Neuronal stem cell (in vitro differentiated cells): ENCODE measurements at regions not wholly inside any gene's neighbourhood (a gene's known extent, or its start where the extent isn't known, plus 50 kb on each side); places are given as distances from the start of the nearest gene placed in this dataset.
"Not testable (repeated sequence)": the region's sequence is repeated elsewhere in the genome, so short reads cannot be mapped to it uniquely, and the experiment has no call there.

ENCODE experiments used
- DNase-seq: peaks from one replicate; pipeline ENCODE4 v3.0.0-alpha.2; 2013; ENCODE audit warnings: low spot score
- H2AFZ ChIP-seq: one replicate; pipeline ENCODE4 v1.6.1; 2013; ENCODE audit warnings: mild to moderate bottlenecking, low read length, inconsistent platforms
- H2AK5ac ChIP-seq: 2 replicates; pipeline ENCODE4 v1.6.1; 2013; ENCODE audit warnings: low read depth, mild to moderate bottlenecking, inconsistent platforms, low read length, moderate library complexity, mixed read lengths
- H2BK120ac ChIP-seq: 2 replicates; pipeline ENCODE4 v1.6.1; 2013; ENCODE audit warnings: low read depth, mild to moderate bottlenecking, inconsistent platforms, low read length, moderate library complexity, mixed read lengths
- H2BK12ac ChIP-seq: one replicate; pipeline ENCODE4 v1.6.1; 2013; ENCODE audit warnings: low read length, inconsistent platforms
- H2BK15ac ChIP-seq: 2 replicates; pipeline ENCODE4 v1.6.1; 2013; ENCODE audit warnings: mild to moderate bottlenecking, low read length, inconsistent platforms, mixed read lengths
- H2BK5ac ChIP-seq: one replicate; pipeline ENCODE4 v1.6.1; 2013; ENCODE audit warnings: inconsistent platforms, mild to moderate bottlenecking, low read length, moderate library complexity
- H3K14ac ChIP-seq: one replicate; pipeline ENCODE4 v1.6.1; 2013; ENCODE audit warnings: low read length, inconsistent platforms
- H3K18ac ChIP-seq: 2 replicates; pipeline ENCODE4 v1.6.1; 2013; ENCODE audit warnings: low read length, inconsistent platforms
- H3K23ac ChIP-seq: 2 replicates; pipeline ENCODE4 v1.6.1; 2013; ENCODE audit warnings: low read depth, mild to moderate bottlenecking, mixed read lengths, low read length, inconsistent platforms; ENCODE audit not compliant: poor library complexity
- H3K27ac ChIP-seq: replicated peaks from 3 replicates; pipeline ENCODE4 v1.5.1; 2013; ENCODE audit warnings: low read length, inconsistent platforms
- H3K27me3 ChIP-seq, 3 experiments: 2 replicates each; pipeline ENCODE4 v1.6.1; 2013; ENCODE audit warnings: low read length in 3 of 3, mild to moderate bottlenecking in 2 of 3, inconsistent platforms in 1 of 3, low read depth in 1 of 3, mixed read lengths in 1 of 3, moderate library complexity in 1 of 3; ENCODE audit not compliant: control insufficient read depth in 3 of 3, insufficient read depth in 3 of 3
- H3K36me3 ChIP-seq, 2 donors: replicated peaks in 1 of 2; 2 replicates each; pipeline ENCODE4 v1.6.1; 2013; ENCODE audit warnings: low read length in 2 of 2; ENCODE audit not compliant: control insufficient read depth in 2 of 2, insufficient read depth in 2 of 2
- H3K4ac ChIP-seq: 2 replicates; pipeline ENCODE4 v1.6.1; 2013; ENCODE audit warnings: inconsistent platforms, mild to moderate bottlenecking, low read length, moderate library complexity
- H3K4me1 ChIP-seq, 2 donors: 1 replicate in 1 of 2; 2 replicates in 1 of 2; pipeline ENCODE4 v1.6.1; 2013; ENCODE audit warnings: low read length in 2 of 2, low read depth in 1 of 2; ENCODE audit not compliant: control insufficient read depth in 2 of 2, insufficient read depth in 1 of 2
- H3K4me2 ChIP-seq: one replicate; pipeline ENCODE4 v1.6.1; 2013; ENCODE audit warnings: mild to moderate bottlenecking, low read length, inconsistent platforms; ENCODE audit not compliant: insufficient read depth, poor library complexity, severe bottlenecking
- H3K4me3 ChIP-seq, 2 donors: 2 replicates each; pipeline ENCODE4 v1.5.1; 2013; ENCODE audit warnings: low read length in 2 of 2, mild to moderate bottlenecking in 2 of 2, inconsistent platforms in 1 of 2, moderate library complexity in 1 of 2
- H3K79me1 ChIP-seq: one replicate; pipeline ENCODE4 v1.6.1; 2013; ENCODE audit warnings: low read depth, mild to moderate bottlenecking, inconsistent platforms, low read length, moderate library complexity
- H3K9ac ChIP-seq: one replicate; pipeline ENCODE4 v1.6.1; 2013; ENCODE audit warnings: mild to moderate bottlenecking, low read depth, low read length, inconsistent platforms; ENCODE audit not compliant: poor library complexity
- H3K9me3 ChIP-seq, 2 donors: replicated peaks in 1 of 2; 2 replicates each; pipeline versions ENCODE3 to v1.6.1; 2013; ENCODE audit warnings: low read length in 2 of 2, mild to moderate bottlenecking in 2 of 2, inconsistent platforms in 1 of 2, low read depth in 1 of 2, mixed read lengths in 1 of 2, moderate library complexity in 1 of 2; ENCODE audit not compliant: control insufficient read depth in 2 of 2, insufficient read depth in 1 of 2
- H4K8ac ChIP-seq: one replicate; pipeline ENCODE4 v1.6.1; 2013; ENCODE audit warnings: low read depth, mild to moderate bottlenecking, inconsistent platforms, low read length, moderate library complexity
- H4K91ac ChIP-seq: one replicate; pipeline ENCODE4 v1.6.1; 2013; ENCODE audit warnings: low read length, low read depth, mild to moderate bottlenecking, inconsistent platforms; ENCODE audit not compliant: poor library complexity
- WGBS, 2 donors: extraction: QIAGEN DNeasy Blood & Tissue Kit; methylation state at CpG; one replicate each; pipeline ENCODE4 v1.1.7; 2013; ENCODE audit warnings: missing lambda C conversion rate in 2 of 2, mixed read lengths in 1 of 2; ENCODE audit not compliant: insufficient read length in 2 of 2, insufficient replicate concordance in 1 of 2; ENCODE audit errors: extremely low coverage in 2 of 2; 5-methylcytosine and 5-hydroxymethylcytosine counted together

DNA sequence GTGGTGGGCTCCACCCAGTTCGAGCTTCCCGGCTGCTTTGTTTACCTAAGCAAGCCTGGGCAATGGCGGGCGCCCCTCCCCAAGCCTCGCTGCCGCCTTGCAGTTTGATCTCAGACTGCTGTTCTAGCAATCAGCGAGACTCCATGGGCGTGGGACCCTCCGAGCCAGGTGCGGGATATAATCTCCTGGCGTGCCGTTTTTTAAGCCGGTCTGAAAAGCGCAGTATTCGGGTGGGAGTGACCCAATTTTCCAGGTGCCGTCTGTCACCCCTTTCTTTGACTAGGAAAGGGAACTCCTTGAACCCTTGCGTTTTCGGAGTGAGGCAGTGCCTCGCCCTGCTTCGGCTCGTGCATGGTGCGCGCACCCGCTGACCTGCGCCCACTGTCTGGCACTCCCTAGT, 94.4 kb downstream of the ASMT start:
- H3K4me1 ChIP-seq, H3K14ac ChIP-seq, H3K9me3 ChIP-seq, H3K23ac ChIP-seq, H2AK5ac ChIP-seq, H3K4me3 ChIP-seq, H4K8ac ChIP-seq, H3K79me1 ChIP-seq, H3K9ac ChIP-seq, H2BK15ac ChIP-seq, H4K91ac ChIP-seq, H3K27me3 ChIP-seq, H3K18ac ChIP-seq, H3K4me2 ChIP-seq, H3K27ac ChIP-seq, H2BK120ac ChIP-seq, H2AFZ ChIP-seq, H2BK5ac ChIP-seq, H3K36me3 ChIP-seq, DNase-seq, H2BK12ac ChIP-seq, H3K4ac ChIP-seq: not testable (repeated sequence)
- WGBS, 2 donors, result no CpG with 5 or more reads among the region's 25 CpGs

GRCh38 chrX:1713296-1713695, 98.4 kb downstream of the ASMT start:
- no peak overlapping the region for H2AFZ ChIP-seq
- no peak overlapping the region for H3K14ac ChIP-seq
- H3K9me3 ChIP-seq, result no peaks in the 10 kb centered on the region
- H3K4me3 ChIP-seq, result no peak overlapping the region
- no peak overlapping the region for H4K91ac ChIP-seq
- H3K27ac ChIP-seq, result no peak overlapping the region
- no peak overlapping the region for H2BK12ac ChIP-seq
- no peaks in the 10 kb centered on the region for H3K27me3 ChIP-seq
- no peak overlapping the region for H2BK5ac ChIP-seq
- no peak overlapping the region for H3K9ac ChIP-seq
- H2BK120ac ChIP-seq, result no peak overlapping the region
- H3K79me1 ChIP-seq, result peaks cover 3% of the 10 kb centered on the region
- H2AK5ac ChIP-seq, result no peak overlapping the region
- no peak overlapping the region for H3K23ac ChIP-seq
- no peaks in the 10 kb centered on the region for H3K4me1 ChIP-seq
- no peaks in the 10 kb centered on the region for H3K36me3 ChIP-seq
- H3K4ac ChIP-seq, result no peak overlapping the region
- H3K4me2 ChIP-seq, result no peak overlapping the region
- H4K8ac ChIP-seq, result no peak overlapping the region
- no CpG with 5 or more reads among the region's 2 CpGs for WGBS, 2 donors
- no peak overlapping the region for H3K18ac ChIP-seq
- H2BK15ac ChIP-seq, result no peak overlapping the region
- DNase-seq, result no peak

DNA sequence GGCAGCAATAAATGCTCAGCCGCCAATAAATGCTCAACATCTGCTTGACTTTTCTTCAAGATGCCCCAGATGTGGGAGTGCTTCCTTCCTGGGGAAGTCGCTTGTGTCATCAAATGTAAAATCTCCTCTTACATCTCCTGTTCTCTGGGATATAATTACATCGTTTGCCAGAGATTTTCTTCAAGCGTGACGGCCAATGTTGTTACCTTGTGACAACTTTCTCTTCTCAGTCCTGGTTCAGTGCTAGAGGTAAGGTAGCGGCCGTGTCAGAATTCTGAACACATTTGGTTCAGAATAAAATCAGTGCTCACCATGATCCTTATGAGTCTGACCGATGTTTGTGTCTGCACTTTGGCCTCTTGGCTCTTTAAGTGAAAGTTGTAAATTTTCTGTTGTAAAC, 102.5 kb downstream of the ASMT start:
- Histone ChIP-seq H3K4ac (no peak overlapping the region), H4K8ac (no peak overlapping the region), H3K9me3 (no peaks in the 10 kb centered on the region), H3K27ac (no peak overlapping the region), H3K4me1 (peaks cover 0 to 3% of the 10 kb centered on the region in 2 donors), H4K91ac (no peak overlapping the region), H3K18ac (no peak overlapping the region), H3K4me2 (no peak overlapping the region), H3K79me1 (peaks cover 3% of the 10 kb centered on the region), H2BK15ac (no peak overlapping the region), H2BK120ac (no peak overlapping the region), H3K27me3 (no peaks in the 10 kb centered on the region), H3K23ac (no peak overlapping the region), H2AK5ac (no peak overlapping the region), H3K9ac (no peak overlapping the region), H2BK5ac (no peak overlapping the region), H3K36me3 (no peaks in the 10 kb centered on the region), H3K4me3 (no peak overlapping the region), H2AFZ (no peak overlapping the region), H3K14ac (no peak overlapping the region), H2BK12ac (no peak overlapping the region)
- no CpG with 5 or more reads among the region's 8 CpGs for WGBS, 2 donors
- no peak for DNase-seq

- no CpG with 5 or more reads among the region's 2 CpGs for WGBS, 2 donors
- no peak for DNase-seq
- Histone ChIP-seq H3K18ac (no peak overlapping the region), H3K27ac (no peak overlapping the region), H3K4me3 (no peak overlapping the region), H2BK15ac (no peak overlapping the region), H3K27me3 (no peaks in the 10 kb centered on the region), H2BK120ac (no peak overlapping the region), H4K91ac (no peak overlapping the region), H2AFZ (no peak overlapping the region), H3K9ac (no peak overlapping the region), H3K23ac (no peak overlapping the region), H3K4me1 (peaks cover 0 to 3% of the 10 kb centered on the region in 2 donors), H2BK12ac (no peak overlapping the region), H3K4me2 (no peak overlapping the region), H3K4ac (no peak overlapping the region), H2BK5ac (no peak overlapping the region), H4K8ac (no peak overlapping the region), H3K79me1 (peaks cover under 1% of the 10 kb centered on the region), H3K9me3 (no peaks in the 10 kb centered on the region), H2AK5ac (no peak overlapping the region), H3K36me3 (no peaks in the 10 kb centered on the region), H3K14ac (no peak overlapping the region)
These were observed 104.4 kb downstream of the ASMT start for GRCh38 chrX:1719270-1719669.
